K562 (cell line): ENCODE measurements at regions not wholly inside any gene's neighbourhood (a gene's known extent, or its start where the extent isn't known, plus 50 kb on each side); places are given as distances from the start of the nearest gene placed in this dataset.

Experiments used
- BHLHE40 ChIP-seq: IDR thresholded peaks from 2 replicates; pipeline ENCODE4 v1.6.1; 2011; ENCODE audit warnings: low read length, improper control_type of control experiment
- CBFA2T3 ChIP-seq: fragments of 450-650 bp; IDR thresholded peaks from 2 replicates; pipeline ENCODE4 v1.6.1; 2017
- CHD2 ChIP-seq: IDR thresholded peaks from 2 replicates; pipeline ENCODE4 v1.6.1; 2011; ENCODE audit warnings: low read depth, low read length
- DACH1 ChIP-seq: fragments of 450-650 bp; IDR thresholded peaks from 2 replicates; pipeline ENCODE4 v1.6.1; 2018; ENCODE audit not compliant: partially characterized antibody
- HNRNPUL1 ChIP-seq: fragments of 200-400 bp; formaldehyde crosslinking; IDR thresholded peaks from 2 replicates; pipeline ENCODE4 v1.6.1; 2017; ENCODE audit warnings: low read length
- IRF9 ChIP-seq: fragments of 450-650 bp; IDR thresholded peaks from 2 replicates; pipeline ENCODE4 v1.6.1; 2016; ENCODE audit warnings: missing biosample characterization, missing genetic modification characterization
- KAT7 ChIP-seq: sonication (generic); formaldehyde crosslinking; IDR thresholded peaks from 2 replicates; pipeline ENCODE4 v1.8.0; 2022; ENCODE audit warnings: missing genetic modification reagents, mild to moderate bottlenecking, borderline replicate concordance
- PHF20 ChIP-seq: fragments of 450-650 bp; IDR thresholded peaks from 2 replicates; pipeline ENCODE4 v1.6.1; 2018; ENCODE audit not compliant: partially characterized antibody
- PTBP1 ChIP-seq: fragments of 200-400 bp; formaldehyde crosslinking; IDR thresholded peaks from 2 replicates; pipeline ENCODE4 v1.6.1; 2017; ENCODE audit warnings: low read depth, low read length
- RERE ChIP-seq: sonication (generic); formaldehyde crosslinking; IDR thresholded peaks from 2 replicates; pipeline ENCODE4 v1.8.0; 2023; ENCODE audit warnings: missing genetic modification reagents, mild to moderate bottlenecking, borderline replicate concordance
- REST ChIP-seq, 2 experiments: fragments of 450-650 bp; formaldehyde crosslinking in 1 of 2; IDR thresholded peaks; 2 replicates each; pipeline versions ENCODE4 v1.4.0 to v1.6.1; 2014 to 2020; ENCODE audit warnings: mild to moderate bottlenecking in 2 of 2, borderline replicate concordance in 1 of 2, low read depth in 1 of 2
- SMAD4 ChIP-seq: fragments of 250-450 bp; sonication (Bioruptor Pico); conservative IDR thresholded peaks from 2 replicates; pipeline ENCODE4 v1.8.0; 2021; ENCODE audit warnings: inconsistent platforms, mild to moderate bottlenecking, moderate library complexity
- SMARCE1 ChIP-seq: fragments of 450-650 bp; IDR thresholded peaks from 2 replicates; pipeline ENCODE4 v1.7.1; 2016; ENCODE audit warnings: mild to moderate bottlenecking
- TAF9B ChIP-seq: fragments of 450-650 bp; IDR thresholded peaks from 2 replicates; pipeline ENCODE4 v1.6.1; 2018; ENCODE audit warnings: mild to moderate bottlenecking; ENCODE audit not compliant: partially characterized antibody
- U2AF2 ChIP-seq: fragments of 200-400 bp; formaldehyde crosslinking; optimal IDR thresholded peaks from 2 replicates; pipeline ENCODE3; 2017; ENCODE audit warnings: low read depth, mild to moderate bottlenecking, low read length
- ZNF316 ChIP-seq: fragments of 450-650 bp; IDR thresholded peaks from 2 replicates; pipeline ENCODE4 v1.6.1; 2016

- no peak for TF ChIP-seq PTBP1
- peak; percentile 35; the same call in 1 of the 2 replicates for TF ChIP-seq CBFA2T3
- no peak for TF ChIP-seq IRF9 (tag)
- no peak for TF ChIP-seq REST (IDR thresholded peaks at IDR 0.05; ENCODE audit: borderline replicate concordance)
- TF ChIP-seq REST (CRISPR knock-in tag; IDR thresholded peaks at IDR 0.05; ENCODE audit: low read depth): no peak
- TF ChIP-seq SMAD4 (CRISPR knock-in tag): peak; percentile 40; the same call in 1 of the 2 replicates
- no peak for TF ChIP-seq PHF20
- no peak for TF ChIP-seq KAT7 (CRISPR knock-in tag)
- TF ChIP-seq CHD2: no peak
- TF ChIP-seq RERE: no peak
- TF ChIP-seq SMARCE1: peak; percentile 26; the same call in 1 of the 2 replicates
- no peak for TF ChIP-seq DACH1
- TF ChIP-seq U2AF2: no peak
- TF ChIP-seq TAF9B: no peak
- peak; percentile 51; the same call in 1 of the 2 replicates for TF ChIP-seq BHLHE40
- no peak for TF ChIP-seq HNRNPUL1
- no peak for TF ChIP-seq ZNF316
These were observed 1104.1 kb upstream of the TMEM132C start (continued) for GRCh38 chr12:127162902-127163301.
